NCI-H2081 treated with DMSO at 0.1 percent for 48 hours (cell line): ENCODE measurements at regions not wholly inside any gene's neighbourhood (a gene's known extent, or its start where the extent isn't known, plus 50 kb on each side); places are given as distances from the start of the nearest gene placed in this dataset.

ENCODE experiments used
- DNase-seq: peaks from one replicate; lab custom pipeline; 2025; lab: John Stamatoyannopoulos, UW

GRCh38 chr13:59534806-59535205 is 628.9 kb downstream of the DIAPH3 start:
- no peak for DNase-seq

GRCh38 chr13:59537500-59537899 is 626.2 kb downstream of the DIAPH3 start:
- DNase-seq = no peak

- no peak for DNase-seq
Measured at GRCh38 chr13:59538512-59538911, 625.2 kb downstream of the DIAPH3 start.

GRCh38 chr13:59542303-59542702 is 621.4 kb downstream of the DIAPH3 start:
- no peak for DNase-seq

GRCh38 chr13:59543418-59543817 is 620.3 kb downstream of the DIAPH3 start:
- DNase-seq = no peak

GRCh38 chr13:59545007-59545406 is 618.7 kb downstream of the DIAPH3 start:
- no peak for DNase-seq

- DNase-seq = no peak
Measured at GRCh38 chr13:59546178-59546577, 617.5 kb downstream of the DIAPH3 start.

- DNase-seq = no peak
Measured at GRCh38 chr13:59547950-59548349, 615.8 kb downstream of the DIAPH3 start.

GRCh38 chr13:59562924-59563323 is 600.8 kb downstream of the DIAPH3 start:
- DNase-seq = no peak

GRCh38 chr13:59566561-59566960 is 597.2 kb downstream of the DIAPH3 start:
- no peak for DNase-seq

GRCh38 chr13:59568306-59568705 is 595.4 kb downstream of the DIAPH3 start:
- DNase-seq = no peak

- DNase-seq = no peak
Measured at GRCh38 chr13:59570204-59570603, 593.5 kb downstream of the DIAPH3 start.

GRCh38 chr13:59584101-59584500 is 579.6 kb downstream of the DIAPH3 start:
- DNase-seq = no peak

GRCh38 chr13:59584761-59585670 is 578.7 kb downstream of the DIAPH3 start:
- no peak for DNase-seq

GRCh38 chr13:59587030-59587429 is 576.7 kb downstream of the DIAPH3 start:
- DNase-seq = no peak

GRCh38 chr13:59587971-59588716 is 575.6 kb downstream of the DIAPH3 start:
- no peak for DNase-seq

- no peak for DNase-seq
Measured at GRCh38 chr13:59588717-59589067, 575.0 kb downstream of the DIAPH3 start.

GRCh38 chr13:59601993-59602392 is 561.7 kb downstream of the DIAPH3 start:
- no peak for DNase-seq

- DNase-seq = no peak
Measured at GRCh38 chr13:59603646-59604045, 560.1 kb downstream of the DIAPH3 start.

- DNase-seq = no peak
Measured at GRCh38 chr13:59607172-59607571, 556.6 kb downstream of the DIAPH3 start.

- DNase-seq = no peak
Measured at GRCh38 chr13:59607780-59608233, 555.9 kb downstream of the DIAPH3 start.

- no peak for DNase-seq
Measured at GRCh38 chr13:59609421-59609820, 554.3 kb downstream of the DIAPH3 start.
